ENCODE measurements at regions not wholly inside any gene's neighbourhood (a gene's known extent, or its start where the extent isn't known, plus 50 kb on each side); places are given as distances from the start of the nearest gene placed in this dataset.

- TF ChIP-seq CTCF (IDR thresholded peaks at IDR 0.05; ENCODE audit: low read depth, low read length), result no peak
- DNase-seq (ENCODE audit: extremely low read depth, low read depth), result no peak
These were observed 338.3 kb downstream of the MYCN start for GRCh38 chr2:16278421-16279200.

DNA sequence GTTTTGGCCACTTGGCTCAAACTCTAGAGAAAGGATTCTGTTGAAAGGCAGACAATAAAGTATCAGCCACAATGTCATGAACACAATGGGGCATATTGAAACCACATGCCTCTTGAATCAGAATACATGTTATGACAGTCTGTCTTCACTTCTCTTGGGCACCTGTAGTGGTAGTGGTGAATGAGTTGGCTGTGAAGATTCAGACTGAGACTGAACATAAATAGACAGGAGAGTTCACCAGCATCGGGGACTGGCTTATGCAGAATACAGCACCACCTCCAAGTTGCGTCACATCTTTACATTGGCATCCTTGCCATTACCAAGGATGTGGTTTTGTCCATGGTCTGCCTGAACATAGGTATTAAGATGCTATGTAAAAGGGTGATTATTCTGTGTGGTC lies 336.8 kb downstream of the MYCN start:
- no peak for DNase-seq (ENCODE audit: extremely low read depth, low read depth)
- no peak for TF ChIP-seq CTCF (IDR thresholded peaks at IDR 0.05; ENCODE audit: low read depth, low read length)

DNA sequence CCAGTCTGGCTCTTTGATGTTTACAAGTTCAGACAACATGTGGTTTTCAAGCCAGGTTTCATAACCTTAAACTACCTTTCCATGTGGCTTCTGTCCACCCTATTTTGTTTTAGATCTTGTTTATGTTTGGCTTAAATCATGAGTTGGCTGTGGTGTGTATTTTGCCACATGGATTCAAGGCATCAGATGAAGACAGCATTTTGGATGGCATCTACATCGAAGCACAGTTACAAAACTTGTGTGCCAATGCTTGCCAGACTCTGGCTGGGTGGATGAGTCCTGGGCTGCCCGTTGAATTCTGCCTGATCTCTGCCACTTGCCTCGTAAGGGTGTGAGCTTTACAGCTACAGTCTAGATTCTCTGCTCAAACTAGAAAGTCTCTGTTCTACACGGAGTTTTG lies 335.3 kb downstream of the MYCN start:
- TF ChIP-seq CTCF (IDR thresholded peaks at IDR 0.05; ENCODE audit: low read depth, low read length), result no peak
- no peak for DNase-seq (ENCODE audit: extremely low read depth, low read depth)

DNA sequence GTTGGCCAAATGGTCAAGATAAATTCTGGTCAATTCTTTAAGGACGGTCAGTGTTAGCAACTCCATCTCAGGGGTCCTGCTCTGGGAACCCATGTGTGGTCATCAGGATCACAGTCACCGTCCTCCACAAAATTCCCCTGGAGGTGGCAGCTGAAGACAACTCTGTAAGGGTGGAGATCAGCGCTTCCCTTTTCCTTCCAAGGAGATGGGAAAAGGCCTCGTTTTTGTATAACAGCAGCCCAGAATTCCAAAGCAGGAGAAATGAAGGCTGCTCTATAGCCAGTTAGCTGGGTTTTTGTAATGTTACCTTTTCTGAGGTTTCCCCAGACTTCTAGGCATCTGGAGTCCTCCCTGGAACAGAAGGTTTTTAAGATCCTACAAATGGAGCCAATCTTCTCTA lies 334.8 kb downstream of the MYCN start:
- no peak for TF ChIP-seq CTCF (IDR thresholded peaks at IDR 0.05; ENCODE audit: low read depth, low read length)
- DNase-seq (ENCODE audit: extremely low read depth, low read depth), result no peak

GRCh38 chr2:16273111-16273510 lies 332.8 kb downstream of the MYCN start:
- DNase-seq (ENCODE audit: extremely low read depth, low read depth), result no peak
- TF ChIP-seq CTCF (IDR thresholded peaks at IDR 0.05; ENCODE audit: low read depth, low read length), result no peak

GRCh38 chr2:16272038-16272788 lies 331.9 kb downstream of the MYCN start:
- no peak for DNase-seq (ENCODE audit: extremely low read depth, low read depth)

More at GRCh38 chr2:16272038-16272788, 331.9 kb downstream of the MYCN start:
- no peak for TF ChIP-seq CTCF (IDR thresholded peaks at IDR 0.05; ENCODE audit: low read depth, low read length)
